ENCODE measurements at regions not wholly inside any gene's neighbourhood (a gene's known extent, or its start where the extent isn't known, plus 50 kb on each side); places are given as distances from the start of the nearest gene placed in this dataset.

- H3K4me1 ChIP-seq (ENCODE audit: control insufficient read depth in 4 of 4, insufficient read depth in 4 of 4, low read length in 3 of 4), result no peaks in the 10 kb centered on the region
- H3K36me3 ChIP-seq (ENCODE audit: control insufficient read depth in 4 of 4, insufficient read depth in 3 of 4, low read depth in 1 of 4, low read length in 3 of 4), result no peaks in the 10 kb centered on the region
- no peak overlapping the region for H3K4me3 ChIP-seq (ENCODE audit: low read depth in 1 of 3, low read length in 3 of 3)
- no peak for TF ChIP-seq RXRA (IDR thresholded peaks at IDR 0.05)
- TF ChIP-seq, protein P1, sequence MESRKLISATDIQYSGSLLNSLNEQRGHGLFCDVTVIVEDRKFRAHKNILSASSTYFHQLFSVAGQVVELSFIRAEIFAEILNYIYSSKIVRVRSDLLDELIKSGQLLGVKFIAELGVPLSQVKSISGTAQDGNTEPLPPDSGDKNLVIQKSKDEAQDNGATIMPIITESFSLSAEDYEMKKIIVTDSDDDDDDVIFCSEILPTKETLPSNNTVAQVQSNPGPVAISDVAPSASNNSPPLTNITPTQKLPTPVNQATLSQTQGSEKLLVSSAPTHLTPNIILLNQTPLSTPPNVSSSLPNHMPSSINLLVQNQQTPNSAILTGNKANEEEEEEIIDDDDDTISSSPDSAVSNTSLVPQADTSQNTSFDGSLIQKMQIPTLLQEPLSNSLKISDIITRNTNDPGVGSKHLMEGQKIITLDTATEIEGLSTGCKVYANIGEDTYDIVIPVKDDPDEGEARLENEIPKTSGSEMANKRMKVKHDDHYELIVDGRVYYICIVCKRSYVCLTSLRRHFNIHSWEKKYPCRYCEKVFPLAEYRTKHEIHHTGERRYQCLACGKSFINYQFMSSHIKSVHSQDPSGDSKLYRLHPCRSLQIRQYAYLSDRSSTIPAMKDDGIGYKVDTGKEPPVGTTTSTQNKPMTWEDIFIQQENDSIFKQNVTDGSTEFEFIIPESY (IDR thresholded peaks at IDR 0.05), result no peak
- no peak for TF ChIP-seq JUND (IDR thresholded peaks at IDR 0.05)
- TF ChIP-seq NR2F2 (IDR thresholded peaks at IDR 0.05), result no peak
- no peak for TF ChIP-seq ATF3 (IDR thresholded peaks at IDR 0.05)
- TF ChIP-seq GABPA (IDR thresholded peaks at IDR 0.05 in 1 of 2, conservative IDR thresholded peaks at IDR 0.05 in 1 of 2), result no peak
- no peak for TF ChIP-seq TAF1 (conservative IDR thresholded peaks at IDR 0.05)
- no peak for TF ChIP-seq EGR1 (IDR thresholded peaks at IDR 0.05; ENCODE audit: low read depth in 2 of 2)
- TF ChIP-seq FOXA1 (IDR thresholded peaks at IDR 0.05), result no peak
- no peak for TF ChIP-seq YY1 (IDR thresholded peaks at IDR 0.05)
- TF ChIP-seq, protein P2, sequence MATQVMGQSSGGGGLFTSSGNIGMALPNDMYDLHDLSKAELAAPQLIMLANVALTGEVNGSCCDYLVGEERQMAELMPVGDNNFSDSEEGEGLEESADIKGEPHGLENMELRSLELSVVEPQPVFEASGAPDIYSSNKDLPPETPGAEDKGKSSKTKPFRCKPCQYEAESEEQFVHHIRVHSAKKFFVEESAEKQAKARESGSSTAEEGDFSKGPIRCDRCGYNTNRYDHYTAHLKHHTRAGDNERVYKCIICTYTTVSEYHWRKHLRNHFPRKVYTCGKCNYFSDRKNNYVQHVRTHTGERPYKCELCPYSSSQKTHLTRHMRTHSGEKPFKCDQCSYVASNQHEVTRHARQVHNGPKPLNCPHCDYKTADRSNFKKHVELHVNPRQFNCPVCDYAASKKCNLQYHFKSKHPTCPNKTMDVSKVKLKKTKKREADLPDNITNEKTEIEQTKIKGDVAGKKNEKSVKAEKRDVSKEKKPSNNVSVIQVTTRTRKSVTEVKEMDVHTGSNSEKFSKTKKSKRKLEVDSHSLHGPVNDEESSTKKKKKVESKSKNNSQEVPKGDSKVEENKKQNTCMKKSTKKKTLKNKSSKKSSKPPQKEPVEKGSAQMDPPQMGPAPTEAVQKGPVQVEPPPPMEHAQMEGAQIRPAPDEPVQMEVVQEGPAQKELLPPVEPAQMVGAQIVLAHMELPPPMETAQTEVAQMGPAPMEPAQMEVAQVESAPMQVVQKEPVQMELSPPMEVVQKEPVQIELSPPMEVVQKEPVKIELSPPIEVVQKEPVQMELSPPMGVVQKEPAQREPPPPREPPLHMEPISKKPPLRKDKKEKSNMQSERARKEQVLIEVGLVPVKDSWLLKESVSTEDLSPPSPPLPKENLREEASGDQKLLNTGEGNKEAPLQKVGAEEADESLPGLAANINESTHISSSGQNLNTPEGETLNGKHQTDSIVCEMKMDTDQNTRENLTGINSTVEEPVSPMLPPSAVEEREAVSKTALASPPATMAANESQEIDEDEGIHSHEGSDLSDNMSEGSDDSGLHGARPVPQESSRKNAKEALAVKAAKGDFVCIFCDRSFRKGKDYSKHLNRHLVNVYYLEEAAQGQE (IDR thresholded peaks at IDR 0.05), result no peak
- no peak for TF ChIP-seq HNF4A (conservative IDR thresholded peaks at IDR 0.05)
- TF ChIP-seq FOXA2 (IDR thresholded peaks at IDR 0.05), result no peak
- TF ChIP-seq HNF4G (IDR thresholded peaks at IDR 0.05), result no peak
- TF ChIP-seq, protein P3, sequence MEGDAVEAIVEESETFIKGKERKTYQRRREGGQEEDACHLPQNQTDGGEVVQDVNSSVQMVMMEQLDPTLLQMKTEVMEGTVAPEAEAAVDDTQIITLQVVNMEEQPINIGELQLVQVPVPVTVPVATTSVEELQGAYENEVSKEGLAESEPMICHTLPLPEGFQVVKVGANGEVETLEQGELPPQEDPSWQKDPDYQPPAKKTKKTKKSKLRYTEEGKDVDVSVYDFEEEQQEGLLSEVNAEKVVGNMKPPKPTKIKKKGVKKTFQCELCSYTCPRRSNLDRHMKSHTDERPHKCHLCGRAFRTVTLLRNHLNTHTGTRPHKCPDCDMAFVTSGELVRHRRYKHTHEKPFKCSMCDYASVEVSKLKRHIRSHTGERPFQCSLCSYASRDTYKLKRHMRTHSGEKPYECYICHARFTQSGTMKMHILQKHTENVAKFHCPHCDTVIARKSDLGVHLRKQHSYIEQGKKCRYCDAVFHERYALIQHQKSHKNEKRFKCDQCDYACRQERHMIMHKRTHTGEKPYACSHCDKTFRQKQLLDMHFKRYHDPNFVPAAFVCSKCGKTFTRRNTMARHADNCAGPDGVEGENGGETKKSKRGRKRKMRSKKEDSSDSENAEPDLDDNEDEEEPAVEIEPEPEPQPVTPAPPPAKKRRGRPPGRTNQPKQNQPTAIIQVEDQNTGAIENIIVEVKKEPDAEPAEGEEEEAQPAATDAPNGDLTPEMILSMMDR (IDR thresholded peaks at IDR 0.05; ENCODE audit: low read depth, low read length, missing input control), result no peak
- TF ChIP-seq SP1 (IDR thresholded peaks at IDR 0.05), result no peak
- 81% methylated on average over 5 of the region's 5 CpGs for WGBS
- H3K27me3 ChIP-seq (ENCODE audit: control insufficient read depth in 4 of 4, insufficient read depth in 4 of 4, low read length in 3 of 4), result peaks cover 0 to 4% (median 0%) of the 10 kb centered on the region in 4 donors
- H3K27ac ChIP-seq (ENCODE audit: low read depth in 1 of 2, low read length in 2 of 2), result no peak overlapping the region
- H3K9ac ChIP-seq (ENCODE audit: low read depth in 1 of 2, low read length in 2 of 2), result no peak overlapping the region
- DNase-seq (ENCODE audit: low spot score), result no peak
- H3K9me3 ChIP-seq (ENCODE audit: control insufficient read depth in 4 of 4, low read length in 3 of 4), result no peaks in the 10 kb centered on the region
Measured at GRCh38 chr2:129199501-129199900, 780.0 kb upstream of the RAB6C start.

DNA sequence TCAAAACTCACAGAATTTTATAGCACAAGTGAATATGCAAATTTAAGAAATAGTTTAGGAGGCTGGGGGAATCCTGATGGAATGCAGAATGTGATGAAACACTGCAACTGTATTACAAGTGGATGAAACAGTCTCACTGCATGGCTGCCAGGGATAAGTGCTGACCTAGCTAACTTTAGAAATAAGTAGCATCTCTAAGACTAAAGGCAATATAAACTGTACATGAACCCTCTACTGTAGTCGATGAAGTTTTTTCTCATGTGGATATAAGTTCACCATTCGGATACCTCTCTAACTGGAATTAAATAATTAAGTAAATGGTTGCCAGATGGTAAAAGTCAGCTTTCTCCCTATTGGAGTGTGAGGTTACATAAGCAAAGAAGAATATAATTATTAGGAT lies 777.8 kb upstream of the RAB6C start:
- WGBS, result 83% methylated on average over 2 of the region's 2 CpGs
- Histone ChIP-seq H3K36me3 (ENCODE audit: control insufficient read depth in 4 of 4, insufficient read depth in 3 of 4, low read depth in 1 of 4, low read length in 3 of 4) (no peaks in the 10 kb centered on the region), H3K4me3 (ENCODE audit: low read depth in 1 of 3, low read length in 3 of 3) (no peak overlapping the region), H3K4me1 (ENCODE audit: control insufficient read depth in 4 of 4, insufficient read depth in 4 of 4, low read length in 3 of 4) (no peaks in the 10 kb centered on the region), H3K9me3 (ENCODE audit: control insufficient read depth in 4 of 4, low read length in 3 of 4) (no peaks in the 10 kb centered on the region), H3K27ac (ENCODE audit: low read depth in 1 of 2, low read length in 2 of 2) (no peak overlapping the region), H3K9ac (ENCODE audit: low read depth in 1 of 2, low read length in 2 of 2) (no peak overlapping the region), H3K27me3 (ENCODE audit: control insufficient read depth in 4 of 4, insufficient read depth in 4 of 4, low read length in 3 of 4) (no peaks in the 10 kb centered on the region)
- DNase-seq (ENCODE audit: low spot score), result no peak
- TF ChIP-seq, protein P3 (IDR thresholded peaks at IDR 0.05; ENCODE audit: low read depth, low read length, missing input control), result no peak
- TF ChIP-seq NR2F2 (IDR thresholded peaks at IDR 0.05) (no peak), YY1 (IDR thresholded peaks at IDR 0.05) (no peak), ATF3 (IDR thresholded peaks at IDR 0.05) (no peak), TAF1 (conservative IDR thresholded peaks at IDR 0.05) (no peak), SP1 (IDR thresholded peaks at IDR 0.05) (no peak), RXRA (IDR thresholded peaks at IDR 0.05) (no peak), JUND (IDR thresholded peaks at IDR 0.05) (no peak), RAD21 (IDR thresholded peaks at IDR 0.05) (no peak), FOXA1 (IDR thresholded peaks at IDR 0.05) (no peak)
- TF ChIP-seq, protein P2 (IDR thresholded peaks at IDR 0.05), result no peak

All from liver (tissue), 8 donors.